ENCODE measurements at regions not wholly inside any gene's neighbourhood (a gene's known extent, or its start where the extent isn't known, plus 50 kb on each side); places are given as distances from the start of the nearest gene placed in this dataset.

DNA sequence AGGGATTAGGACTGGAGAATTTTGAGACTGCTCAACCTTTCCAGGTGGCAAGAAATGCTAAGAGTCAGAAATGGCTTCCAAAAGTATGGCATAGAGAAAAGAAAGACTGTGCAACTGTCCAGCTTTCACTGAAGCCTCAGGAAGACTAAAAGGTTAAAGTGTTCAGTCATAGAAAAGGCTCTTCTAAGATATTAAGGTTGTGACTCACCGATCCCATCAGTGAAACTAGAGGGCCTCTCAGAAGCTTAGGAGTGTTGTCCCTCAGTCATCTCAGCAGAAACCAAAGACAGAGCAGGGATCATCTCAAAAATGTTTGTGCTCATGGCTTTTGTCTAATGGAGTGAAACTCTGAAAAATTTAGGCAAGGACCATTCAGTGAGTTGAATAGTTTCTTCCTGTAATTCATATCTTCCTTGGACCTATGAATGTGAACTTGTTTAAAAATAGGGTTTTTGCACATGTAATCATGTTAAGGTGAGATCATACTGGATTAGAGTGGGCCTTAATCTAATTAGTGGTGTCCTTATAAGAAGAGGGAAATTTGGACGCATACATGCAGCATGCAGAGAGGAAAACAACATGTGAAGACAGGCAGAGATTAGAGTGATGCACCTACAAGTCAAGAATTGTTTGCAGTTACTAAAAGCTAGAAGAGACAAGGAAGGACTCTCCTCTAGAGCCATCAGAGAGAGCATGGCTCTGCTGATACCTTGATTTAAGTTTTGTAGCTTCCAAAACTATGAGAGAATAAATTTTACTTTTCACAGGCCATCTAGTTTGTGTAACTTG lies 71.3 kb downstream of the RPE65 start:
- Histone ChIP-seq H3K36me3 (ENCODE audit: insufficient read depth, low read length) (no peaks in the 10 kb centered on the region), H3K27ac (ENCODE audit: low read depth in 1 of 2, low read length in 2 of 2) (no peak overlapping the region), H3K9me3 (ENCODE audit: control insufficient read depth in 1 of 2, insufficient read depth in 1 of 2, low read length in 2 of 2) (no peaks in the 10 kb centered on the region), H3K27me3 (ENCODE audit: control insufficient read depth in 1 of 2, insufficient read depth in 2 of 2, low read length in 2 of 2) (no peaks in the 10 kb centered on the region), H3K4me3 (ENCODE audit: low read length) (no peak overlapping the region), H3K4me1 (ENCODE audit: insufficient read depth, low read length) (no peaks in the 10 kb centered on the region)
- intact Hi-C loops (cut with DNase I, micrococcal nuclease): no loop called here
- no peak overlapping the region for H3K27ac Mint-ChIP-seq
- DNase-seq (no peak), ATAC-seq (ENCODE audit: poor library complexity) (no peak)
- no peaks in the 10 kb centered on the region for H3K36me3 Mint-ChIP-seq (ENCODE audit: low read depth)
- POLR2A ChIA-PET: no interaction called here
- no peaks in the 10 kb centered on the region for H3K9me3 Mint-ChIP-seq
- no peak overlapping the region for H3K4me3 Mint-ChIP-seq
- CTCF ChIA-PET: no interaction called here
- no peaks in the 10 kb centered on the region for H3K27me3 Mint-ChIP-seq
- TF ChIP-seq, protein P1, sequence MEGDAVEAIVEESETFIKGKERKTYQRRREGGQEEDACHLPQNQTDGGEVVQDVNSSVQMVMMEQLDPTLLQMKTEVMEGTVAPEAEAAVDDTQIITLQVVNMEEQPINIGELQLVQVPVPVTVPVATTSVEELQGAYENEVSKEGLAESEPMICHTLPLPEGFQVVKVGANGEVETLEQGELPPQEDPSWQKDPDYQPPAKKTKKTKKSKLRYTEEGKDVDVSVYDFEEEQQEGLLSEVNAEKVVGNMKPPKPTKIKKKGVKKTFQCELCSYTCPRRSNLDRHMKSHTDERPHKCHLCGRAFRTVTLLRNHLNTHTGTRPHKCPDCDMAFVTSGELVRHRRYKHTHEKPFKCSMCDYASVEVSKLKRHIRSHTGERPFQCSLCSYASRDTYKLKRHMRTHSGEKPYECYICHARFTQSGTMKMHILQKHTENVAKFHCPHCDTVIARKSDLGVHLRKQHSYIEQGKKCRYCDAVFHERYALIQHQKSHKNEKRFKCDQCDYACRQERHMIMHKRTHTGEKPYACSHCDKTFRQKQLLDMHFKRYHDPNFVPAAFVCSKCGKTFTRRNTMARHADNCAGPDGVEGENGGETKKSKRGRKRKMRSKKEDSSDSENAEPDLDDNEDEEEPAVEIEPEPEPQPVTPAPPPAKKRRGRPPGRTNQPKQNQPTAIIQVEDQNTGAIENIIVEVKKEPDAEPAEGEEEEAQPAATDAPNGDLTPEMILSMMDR (IDR thresholded peaks at IDR 0.05): no peak
- H3K4me1 Mint-ChIP-seq (ENCODE audit: low read depth): no peaks in the 10 kb centered on the region

DNA sequence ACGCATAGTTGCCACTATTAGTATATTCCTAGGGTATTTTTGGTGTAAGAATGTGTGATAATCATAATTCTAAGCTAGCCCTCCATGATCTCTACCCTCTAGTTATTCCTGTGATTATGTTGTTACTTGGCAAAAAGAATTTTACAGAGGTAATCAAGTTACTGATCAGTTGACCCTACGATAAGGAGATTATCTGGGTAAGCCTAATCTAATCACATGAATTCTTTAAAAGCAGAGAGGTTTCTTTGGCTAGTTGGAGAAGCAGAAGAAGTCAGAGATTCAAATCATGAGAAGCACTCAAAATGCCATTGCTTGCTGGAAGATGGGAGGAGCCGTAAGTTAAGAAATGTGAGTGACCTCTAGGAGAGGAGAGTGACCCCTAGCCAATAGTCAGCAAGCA lies 72.7 kb downstream of the RPE65 start:
- Mint-ChIP-seq H3K36me3 (ENCODE audit: low read depth) (no peaks in the 10 kb centered on the region), H3K4me1 (ENCODE audit: low read depth) (no peaks in the 10 kb centered on the region), H3K4me3 (no peak overlapping the region), H3K27ac (no peak overlapping the region), H3K9me3 (peaks cover 3% of the 10 kb centered on the region), H3K27me3 (no peaks in the 10 kb centered on the region)
- H3K9me3 ChIP-seq (ENCODE audit: control insufficient read depth in 1 of 2, insufficient read depth in 1 of 2, low read length in 2 of 2): peaks cover 0 to 9% of the 10 kb centered on the region in 2 experiments
- no peak for DNase-seq
- intact Hi-C loops (cut with DNase I, micrococcal nuclease): no loop called here
- CTCF ChIA-PET: no interaction called here
- no peak overlapping the region for H3K4me3 ChIP-seq (ENCODE audit: low read length)
- no peak for ATAC-seq (ENCODE audit: poor library complexity)
- TF ChIP-seq, protein P1 (IDR thresholded peaks at IDR 0.05): no peak
- H3K4me1 ChIP-seq (ENCODE audit: insufficient read depth, low read length): no peaks in the 10 kb centered on the region
- no peaks in the 10 kb centered on the region for H3K27me3 ChIP-seq (ENCODE audit: control insufficient read depth in 1 of 2, insufficient read depth in 2 of 2, low read length in 2 of 2)
- H3K36me3 ChIP-seq (ENCODE audit: insufficient read depth, low read length): no peaks in the 10 kb centered on the region
- H3K27ac ChIP-seq (ENCODE audit: low read depth in 1 of 2, low read length in 2 of 2): no peak overlapping the region
- POLR2A ChIA-PET: no interaction called here

DNA sequence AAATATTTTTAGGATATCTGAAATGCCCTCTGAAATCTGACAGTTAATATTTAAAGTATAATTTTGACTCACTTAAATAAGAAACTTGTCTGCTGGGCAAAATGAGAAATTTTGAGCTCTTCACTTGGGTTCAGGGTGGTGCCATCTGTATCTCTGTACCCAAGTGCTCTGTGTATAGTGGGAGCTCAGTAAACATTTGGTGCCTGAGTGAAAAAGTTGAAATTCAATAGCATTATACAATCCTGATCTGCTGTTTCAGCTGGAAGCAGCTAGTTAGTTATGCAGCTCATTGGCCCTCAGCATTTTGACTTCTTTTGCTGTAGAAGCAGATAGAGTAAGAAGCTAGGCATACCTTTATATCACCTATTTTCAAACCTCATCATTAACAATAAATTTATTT lies 73.3 kb downstream of the RPE65 start:
- H3K27me3 Mint-ChIP-seq: no peaks in the 10 kb centered on the region
- Histone ChIP-seq H3K4me1 (ENCODE audit: insufficient read depth, low read length) (no peaks in the 10 kb centered on the region), H3K9me3 (ENCODE audit: control insufficient read depth in 1 of 2, insufficient read depth in 1 of 2, low read length in 2 of 2) (peaks cover 0 to 9% of the 10 kb centered on the region in 2 experiments), H3K27ac (ENCODE audit: low read depth in 1 of 2, low read length in 2 of 2) (no peak overlapping the region), H3K36me3 (ENCODE audit: insufficient read depth, low read length) (no peaks in the 10 kb centered on the region), H3K4me3 (ENCODE audit: low read length) (no peak overlapping the region), H3K27me3 (ENCODE audit: control insufficient read depth in 1 of 2, insufficient read depth in 2 of 2, low read length in 2 of 2) (no peaks in the 10 kb centered on the region)
- H3K4me3 Mint-ChIP-seq: no peak overlapping the region
- intact Hi-C loops (cut with DNase I, micrococcal nuclease): no loop called here
- peaks cover 3% of the 10 kb centered on the region for H3K9me3 Mint-ChIP-seq
- TF ChIP-seq, protein P1 (IDR thresholded peaks at IDR 0.05): no peak
- ChIA-PET POLR2A (no interaction called here), CTCF (no interaction called here)
- ATAC-seq (ENCODE audit: poor library complexity) (no peak), DNase-seq (no peak)
- no peaks in the 10 kb centered on the region for H3K36me3 Mint-ChIP-seq (ENCODE audit: low read depth)
- no peak overlapping the region for H3K27ac Mint-ChIP-seq
- no peaks in the 10 kb centered on the region for H3K4me1 Mint-ChIP-seq (ENCODE audit: low read depth)

Measured in CD4-positive, alpha-beta T cell (primary cell).